Stimulated activated CD8-positive, alpha-beta memory T cell treated with anti-CD3 and anti-CD28 coated beads, Interleukin-12 subunit alpha, Interleukin-12 subunit beta, amount 100 ng/mL, for 24 hours (primary cell): ENCODE measurements at regions not wholly inside any gene's neighbourhood (a gene's known extent, or its start where the extent isn't known, plus 50 kb on each side); places are given as distances from the start of the nearest gene placed in this dataset.
"Not testable (repeated sequence)": the region's sequence is repeated elsewhere in the genome, so short reads cannot be mapped to it uniquely, and the experiment has no call there.

ENCODE experiments used
- DNase-seq: peaks from one replicate; pipeline ENCODE4 v3.0.0-alpha.2; 2020; ENCODE audit errors: extremely low read depth

- no peak for DNase-seq
These were observed 256.3 kb upstream of the SFSWAP start for GRCh38 chr12:131454418-131455217.

- DNase-seq, result no peak
These were observed 255.7 kb upstream of the SFSWAP start for GRCh38 chr12:131455218-131455506.

GRCh38 chr12:131455581-131456110 is 255.2 kb upstream of the SFSWAP start:
- DNase-seq, result no peak

- no peak for DNase-seq
These were observed 254.4 kb upstream of the SFSWAP start for GRCh38 chr12:131456301-131457027.

- no peak for DNase-seq
These were observed 253.9 kb upstream of the SFSWAP start for GRCh38 chr12:131457028-131457310.

GRCh38 chr12:131457331-131458047 is 253.4 kb upstream of the SFSWAP start:
- no peak for DNase-seq

- no peak for DNase-seq
These were observed 252.9 kb upstream of the SFSWAP start for GRCh38 chr12:131458048-131458374.

GRCh38 chr12:131458931-131459772 is 251.7 kb upstream of the SFSWAP start:
- no peak for DNase-seq

- no peak for DNase-seq
These were observed 251.0 kb upstream of the SFSWAP start for GRCh38 chr12:131459773-131460365.

- no peak for DNase-seq
These were observed 250.4 kb upstream of the SFSWAP start for GRCh38 chr12:131460520-131460919.

- DNase-seq, result no peak
These were observed 249.8 kb upstream of the SFSWAP start for GRCh38 chr12:131461096-131461495.

GRCh38 chr12:131463174-131463573 is 247.7 kb upstream of the SFSWAP start:
- DNase-seq, result no peak

GRCh38 chr12:131464081-131464480 is 246.8 kb upstream of the SFSWAP start:
- DNase-seq, result no peak

- no peak for DNase-seq
These were observed 244.6 kb upstream of the SFSWAP start for GRCh38 chr12:131466306-131466705.

- no peak for DNase-seq
These were observed 244.0 kb upstream of the SFSWAP start for GRCh38 chr12:131466932-131467331.

- no peak for DNase-seq
These were observed 242.7 kb upstream of the SFSWAP start for GRCh38 chr12:131468206-131468605.

- DNase-seq, result not testable (repeated sequence)
These were observed 240.9 kb upstream of the SFSWAP start for GRCh38 chr12:131469945-131470344.

GRCh38 chr12:131471271-131471905 is 239.5 kb upstream of the SFSWAP start:
- no peak for DNase-seq

- no peak for DNase-seq
These were observed 238.8 kb upstream of the SFSWAP start for GRCh38 chr12:131471946-131472732.

- no peak for DNase-seq
These were observed 237.6 kb upstream of the SFSWAP start for GRCh38 chr12:131473261-131473660.
